ENCODE measurements at regions not wholly inside any gene's neighbourhood (a gene's known extent, or its start where the extent isn't known, plus 50 kb on each side); places are given as distances from the start of the nearest gene placed in this dataset.
A peak's percentile ranks its signal among the peaks of the same experiment; 100 is the strongest.
"Not testable (repeated sequence)": the region's sequence is repeated elsewhere in the genome, so short reads cannot be mapped to it uniquely, and the experiment has no call there.

GRCh38 chr6:44004136-44004535, 123.1 kb downstream of the MRPL14 start:
- Histone ChIP-seq H3K4me1 (ENCODE audit: control insufficient read depth, insufficient read depth, low read length, unreplicated experiment) (peaks cover 39% of the 10 kb centered on the region), H3K4me3 (ENCODE audit: low read depth, low read length) (no peak overlapping the region), H3K27me3 (ENCODE audit: insufficient read depth, low read length) (no peaks in the 10 kb centered on the region), H2AFZ (ENCODE audit: low read length, unreplicated experiment) (no peak overlapping the region), H3K27ac (ENCODE audit: low read depth, low read length) (peak overlapping the region; percentile 20; the same call in 1 of the 2 replicates), H3K79me2 (ENCODE audit: control insufficient read depth, insufficient read depth, low read length, unreplicated experiment) (no peaks in the 10 kb centered on the region), H3K36me3 (ENCODE audit: insufficient read depth, low read length) (no peaks in the 10 kb centered on the region)

- Histone ChIP-seq H2AFZ (ENCODE audit: low read length, unreplicated experiment) (no peak overlapping the region), H3K27ac (ENCODE audit: low read depth, low read length) (peak overlapping the region; percentile 40; the same call in 1 of the 2 replicates), H3K4me1 (ENCODE audit: control insufficient read depth, insufficient read depth, low read length, unreplicated experiment) (peaks cover 34% of the 10 kb centered on the region), H3K79me2 (ENCODE audit: control insufficient read depth, insufficient read depth, low read length, unreplicated experiment) (no peaks in the 10 kb centered on the region), H3K4me3 (ENCODE audit: low read depth, low read length) (peak overlapping the region; percentile 77), H3K36me3 (ENCODE audit: insufficient read depth, low read length) (no peaks in the 10 kb centered on the region), H3K27me3 (ENCODE audit: insufficient read depth, low read length) (no peaks in the 10 kb centered on the region)
Observed at GRCh38 chr6:44003345-44004061, 123.7 kb downstream of the MRPL14 start.

GRCh38 chr6:44002593-44003344, 124.5 kb downstream of the MRPL14 start:
- Histone ChIP-seq H3K27ac (ENCODE audit: low read depth, low read length) (peak overlapping the region; percentile 40; the same call in 1 of the 2 replicates), H3K79me2 (ENCODE audit: control insufficient read depth, insufficient read depth, low read length, unreplicated experiment) (no peaks in the 10 kb centered on the region), H2AFZ (ENCODE audit: low read length, unreplicated experiment) (peak overlapping the region; percentile 20), H3K36me3 (ENCODE audit: insufficient read depth, low read length) (no peaks in the 10 kb centered on the region), H3K4me1 (ENCODE audit: control insufficient read depth, insufficient read depth, low read length, unreplicated experiment) (peaks cover 34% of the 10 kb centered on the region), H3K27me3 (ENCODE audit: insufficient read depth, low read length) (no peaks in the 10 kb centered on the region), H3K4me3 (ENCODE audit: low read depth, low read length) (peak overlapping the region; percentile 77)

- no peaks in the 10 kb centered on the region for H3K36me3 ChIP-seq (ENCODE audit: insufficient read depth, low read length)
- peak overlapping the region; percentile 40 for H3K27ac ChIP-seq (ENCODE audit: low read depth, low read length)
- H3K27me3 ChIP-seq (ENCODE audit: insufficient read depth, low read length): no peaks in the 10 kb centered on the region
- peak overlapping the region; percentile 77 for H3K4me3 ChIP-seq (ENCODE audit: low read depth, low read length)
- H3K79me2 ChIP-seq (ENCODE audit: control insufficient read depth, insufficient read depth, low read length, unreplicated experiment): no peaks in the 10 kb centered on the region
- H3K4me1 ChIP-seq (ENCODE audit: control insufficient read depth, insufficient read depth, low read length, unreplicated experiment): peaks cover 34% of the 10 kb centered on the region
- H2AFZ ChIP-seq (ENCODE audit: low read length, unreplicated experiment): peak overlapping the region; percentile 20
Observed at GRCh38 chr6:44002067-44002592, 125.1 kb downstream of the MRPL14 start.

- peaks cover 40% of the 10 kb centered on the region for H3K4me1 ChIP-seq (ENCODE audit: control insufficient read depth, insufficient read depth, low read length, unreplicated experiment)
- H3K4me3 ChIP-seq (ENCODE audit: low read depth, low read length): peak overlapping the region; percentile 77
- no peaks in the 10 kb centered on the region for H3K36me3 ChIP-seq (ENCODE audit: insufficient read depth, low read length)
- H3K27me3 ChIP-seq (ENCODE audit: insufficient read depth, low read length): no peaks in the 10 kb centered on the region
- no peaks in the 10 kb centered on the region for H3K79me2 ChIP-seq (ENCODE audit: control insufficient read depth, insufficient read depth, low read length, unreplicated experiment)
- H2AFZ ChIP-seq (ENCODE audit: low read length, unreplicated experiment): peak overlapping the region; percentile 20
- H3K27ac ChIP-seq (ENCODE audit: low read depth, low read length): peak overlapping the region; percentile 40
Observed at GRCh38 chr6:44001318-44002066, 125.8 kb downstream of the MRPL14 start.

GRCh38 chr6:44000164-44000842, 126.9 kb downstream of the MRPL14 start:
- H3K27ac ChIP-seq (ENCODE audit: low read depth, low read length): no peak overlapping the region
- no peak overlapping the region for H2AFZ ChIP-seq (ENCODE audit: low read length, unreplicated experiment)
- no peaks in the 10 kb centered on the region for H3K79me2 ChIP-seq (ENCODE audit: control insufficient read depth, insufficient read depth, low read length, unreplicated experiment)
- H3K4me1 ChIP-seq (ENCODE audit: control insufficient read depth, insufficient read depth, low read length, unreplicated experiment): peaks cover 43% of the 10 kb centered on the region
- no peaks in the 10 kb centered on the region for H3K27me3 ChIP-seq (ENCODE audit: insufficient read depth, low read length)
- no peak overlapping the region for H3K4me3 ChIP-seq (ENCODE audit: low read depth, low read length)
- no peaks in the 10 kb centered on the region for H3K36me3 ChIP-seq (ENCODE audit: insufficient read depth, low read length)

- no peak overlapping the region for H3K4me3 ChIP-seq (ENCODE audit: low read depth, low read length)
- H3K27me3 ChIP-seq (ENCODE audit: insufficient read depth, low read length): no peaks in the 10 kb centered on the region
- no peaks in the 10 kb centered on the region for H3K36me3 ChIP-seq (ENCODE audit: insufficient read depth, low read length)
- H3K4me1 ChIP-seq (ENCODE audit: control insufficient read depth, insufficient read depth, low read length, unreplicated experiment): peaks cover 37% of the 10 kb centered on the region
- no peak overlapping the region for H2AFZ ChIP-seq (ENCODE audit: low read length, unreplicated experiment)
- no peaks in the 10 kb centered on the region for H3K79me2 ChIP-seq (ENCODE audit: control insufficient read depth, insufficient read depth, low read length, unreplicated experiment)
- H3K27ac ChIP-seq (ENCODE audit: low read depth, low read length): no peak overlapping the region
Observed at GRCh38 chr6:43999628-44000027, 127.6 kb downstream of the MRPL14 start.

- H3K4me3 ChIP-seq (ENCODE audit: low read depth, low read length); H3K36me3 ChIP-seq (ENCODE audit: insufficient read depth, low read length); H3K27me3 ChIP-seq (ENCODE audit: insufficient read depth, low read length); H3K79me2 ChIP-seq (ENCODE audit: control insufficient read depth, insufficient read depth, low read length, unreplicated experiment); H3K27ac ChIP-seq (ENCODE audit: low read depth, low read length); H2AFZ ChIP-seq (ENCODE audit: low read length, unreplicated experiment): not testable (repeated sequence)
- peaks cover 28% of the 10 kb centered on the region for H3K4me1 ChIP-seq (ENCODE audit: control insufficient read depth, insufficient read depth, low read length, unreplicated experiment)
Observed at GRCh38 chr6:43998592-43999243, 128.5 kb downstream of the MRPL14 start.

GRCh38 chr6:43997990-43998585, 129.2 kb downstream of the MRPL14 start:
- H3K27me3 ChIP-seq (ENCODE audit: insufficient read depth, low read length); H3K27ac ChIP-seq (ENCODE audit: low read depth, low read length); H2AFZ ChIP-seq (ENCODE audit: low read length, unreplicated experiment); H3K36me3 ChIP-seq (ENCODE audit: insufficient read depth, low read length); H3K79me2 ChIP-seq (ENCODE audit: control insufficient read depth, insufficient read depth, low read length, unreplicated experiment); H3K4me3 ChIP-seq (ENCODE audit: low read depth, low read length): not testable (repeated sequence)
- H3K4me1 ChIP-seq (ENCODE audit: control insufficient read depth, insufficient read depth, low read length, unreplicated experiment): peaks cover 22% of the 10 kb centered on the region
